NCI-H146 treated with DMSO at 0.1 percent for 48 hours (cell line): ENCODE measurements at regions not wholly inside any gene's neighbourhood (a gene's known extent, or its start where the extent isn't known, plus 50 kb on each side); places are given as distances from the start of the nearest gene placed in this dataset.
"Not testable (repeated sequence)": the region's sequence is repeated elsewhere in the genome, so short reads cannot be mapped to it uniquely, and the experiment has no call there.

Experiments
- DNase-seq: peaks from one replicate; lab custom pipeline; 2025; ENCODE audit not compliant: unreplicated experiment; lab: John Stamatoyannopoulos, UW

DNA sequence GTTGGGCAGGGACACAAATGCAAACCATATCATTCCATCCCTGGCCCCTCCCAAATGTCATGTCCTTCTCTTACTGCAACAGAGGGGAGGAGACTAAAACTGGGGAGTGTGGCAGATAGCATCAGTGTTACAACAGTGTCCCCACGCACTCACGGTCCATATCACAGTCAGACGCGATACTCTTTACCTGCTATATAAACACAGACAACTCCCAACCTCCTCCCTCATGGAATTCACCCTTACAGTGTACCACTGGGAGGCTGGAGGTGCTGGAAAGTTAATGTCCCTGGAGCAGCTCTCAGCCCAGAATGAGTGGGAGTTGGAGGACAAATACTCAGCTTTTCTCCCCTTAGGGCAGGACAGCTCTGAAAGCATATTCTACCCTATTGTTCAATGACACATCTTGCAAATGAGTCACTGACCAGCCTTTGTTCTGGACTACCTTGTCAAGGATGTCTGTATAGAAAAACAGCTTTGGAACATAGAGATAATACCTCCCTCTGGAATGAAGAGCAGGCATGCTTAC lies 445.9 kb downstream of the SETD4 start:
- peak; percentile 29 for DNase-seq

DNA sequence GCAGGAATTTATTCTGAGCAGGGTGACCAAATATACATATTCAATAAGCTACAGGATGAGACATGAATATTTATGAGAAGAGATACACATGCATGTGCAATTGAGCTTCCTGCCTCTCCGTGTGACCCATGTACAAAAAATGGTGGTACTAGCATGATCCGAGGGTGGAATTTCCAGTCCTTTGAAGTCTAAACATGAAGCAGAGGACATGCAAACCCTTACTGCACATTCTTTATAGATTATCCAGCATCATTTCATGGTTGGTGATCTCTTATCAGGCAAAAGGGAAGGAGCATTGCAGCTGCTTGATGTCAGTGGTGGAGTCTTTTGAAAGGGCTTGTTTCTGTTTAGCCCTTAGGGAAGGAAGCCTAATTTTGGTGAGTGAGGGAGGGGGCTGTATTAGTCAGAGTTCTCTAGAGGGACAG lies 448.6 kb downstream of the SETD4 start:
- DNase-seq: no peak

DNA sequence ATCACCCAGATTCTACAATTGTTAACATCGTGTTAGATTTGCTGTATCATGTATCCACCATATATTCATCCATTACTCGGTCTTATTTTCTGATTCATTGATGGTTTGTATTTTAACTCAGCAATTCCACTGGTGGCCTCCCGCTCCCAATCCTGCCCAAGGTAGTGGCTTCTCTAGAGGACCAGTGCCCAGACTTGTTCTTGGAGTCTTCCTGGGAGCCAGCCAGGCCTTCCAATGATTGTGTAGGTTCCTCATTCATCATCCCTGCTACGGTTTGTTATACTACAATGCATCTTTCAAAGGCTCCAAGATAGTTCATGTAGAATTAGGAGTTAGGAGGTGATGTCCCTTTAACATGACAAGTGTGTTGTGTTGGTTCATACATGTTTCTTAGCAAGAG lies 451.1 kb downstream of the SETD4 start:
- no peak for DNase-seq

DNA sequence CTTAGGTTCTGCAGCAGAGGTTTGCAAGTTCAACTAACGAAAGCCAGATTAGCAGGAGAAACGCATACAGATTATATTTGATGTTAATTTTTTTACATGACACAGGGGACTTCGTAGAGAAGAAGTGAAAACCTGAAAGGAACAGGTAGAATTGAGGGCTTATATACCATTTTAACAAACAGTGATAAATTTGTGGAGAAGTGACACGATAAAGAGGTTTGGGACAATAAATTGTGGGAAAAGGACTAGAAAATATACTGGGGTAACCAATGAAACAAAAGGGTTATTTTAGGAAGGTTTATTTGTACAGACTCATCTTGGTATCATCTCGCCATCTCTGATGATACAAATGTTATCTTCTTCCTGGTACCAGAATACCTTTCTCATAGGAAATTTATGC lies 452.9 kb downstream of the SETD4 start:
- DNase-seq: no peak

DNA sequence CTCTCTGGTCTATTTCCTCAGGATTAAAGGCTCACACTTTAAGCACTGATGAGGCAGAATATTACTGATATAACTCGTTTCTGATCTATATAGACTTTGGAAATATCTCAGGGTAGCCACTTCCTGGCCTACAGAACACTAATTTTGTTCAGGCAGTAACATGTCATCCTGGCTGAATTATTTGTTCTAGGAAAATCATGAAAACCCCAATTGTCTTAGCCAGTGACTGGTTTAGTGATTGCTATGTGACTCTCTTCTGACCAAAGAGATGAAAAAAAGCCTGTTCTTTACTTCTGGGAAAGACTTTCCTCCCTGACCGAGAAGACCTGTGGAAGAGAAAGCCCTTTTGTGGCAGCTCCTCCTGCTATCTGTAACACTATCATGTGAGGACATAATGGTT lies 453.7 kb downstream of the SETD4 start:
- no peak for DNase-seq

DNA sequence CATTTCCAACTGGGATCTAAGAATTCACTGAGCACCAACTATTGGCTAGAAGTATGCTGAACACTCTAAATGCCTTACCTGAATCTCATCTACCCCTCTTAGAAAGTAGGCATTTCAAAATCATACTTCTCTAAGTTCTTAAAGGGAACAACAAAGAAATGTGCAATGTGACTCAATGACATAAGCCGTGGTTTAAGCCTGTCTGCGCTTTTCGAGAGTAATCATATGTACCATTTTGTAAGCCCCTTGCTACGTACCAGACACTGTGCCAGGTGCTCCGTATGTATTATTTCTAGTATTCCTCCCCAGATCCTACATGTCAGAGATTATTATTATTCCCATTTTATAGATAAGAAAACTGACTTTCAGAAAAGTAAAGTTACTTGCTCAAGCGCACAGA lies 454.2 kb downstream of the SETD4 start:
- no peak for DNase-seq

DNA sequence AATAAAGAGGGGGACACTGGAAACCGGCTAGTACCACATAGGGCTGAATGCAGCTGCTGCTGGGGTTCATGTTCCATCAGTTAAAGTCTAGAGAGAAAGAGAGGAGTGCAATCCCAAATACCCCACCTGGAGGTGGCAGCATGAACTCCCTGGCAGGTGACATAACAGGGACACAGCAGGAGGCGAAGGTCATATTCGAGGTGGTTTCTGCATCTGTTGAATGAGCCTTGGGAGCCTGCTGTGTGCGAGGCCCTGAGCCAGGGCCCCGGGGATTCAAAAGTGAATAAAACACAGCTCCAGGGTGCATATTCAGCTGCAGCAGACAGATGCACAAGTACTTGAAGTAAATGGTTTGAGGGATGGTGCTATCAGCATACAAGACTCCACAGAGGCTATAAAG lies 456.8 kb downstream of the SETD4 start:
- peak; percentile 90 for DNase-seq

DNA sequence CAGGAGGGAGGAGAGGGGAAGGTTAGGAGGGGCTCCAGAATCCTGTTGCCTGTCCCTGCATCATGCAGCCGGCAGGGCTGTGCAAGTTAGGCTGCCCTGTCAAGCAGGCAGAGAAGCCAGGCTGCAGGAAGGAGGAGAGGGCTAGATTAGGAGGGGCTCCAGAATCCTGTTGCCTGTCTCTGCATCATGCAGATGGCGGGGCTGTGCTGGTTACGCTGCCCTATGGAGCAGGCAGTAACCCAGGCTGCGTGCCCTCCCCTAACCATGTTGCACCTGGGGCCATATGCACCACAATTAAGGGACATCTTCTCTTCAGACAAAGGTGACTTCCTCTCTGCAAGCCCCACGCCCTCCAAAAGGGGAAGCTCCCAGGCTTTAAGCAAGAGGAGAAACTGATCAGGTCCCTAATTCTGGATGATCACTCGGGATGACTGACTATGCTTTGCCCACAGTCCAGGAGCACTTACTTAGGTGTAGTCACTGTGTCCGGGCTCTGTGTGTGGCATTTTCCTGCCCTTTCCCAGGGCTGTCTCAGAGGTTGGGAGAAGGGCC lies 457.4 kb downstream of the SETD4 start:
- DNase-seq: peak; percentile 23

DNA sequence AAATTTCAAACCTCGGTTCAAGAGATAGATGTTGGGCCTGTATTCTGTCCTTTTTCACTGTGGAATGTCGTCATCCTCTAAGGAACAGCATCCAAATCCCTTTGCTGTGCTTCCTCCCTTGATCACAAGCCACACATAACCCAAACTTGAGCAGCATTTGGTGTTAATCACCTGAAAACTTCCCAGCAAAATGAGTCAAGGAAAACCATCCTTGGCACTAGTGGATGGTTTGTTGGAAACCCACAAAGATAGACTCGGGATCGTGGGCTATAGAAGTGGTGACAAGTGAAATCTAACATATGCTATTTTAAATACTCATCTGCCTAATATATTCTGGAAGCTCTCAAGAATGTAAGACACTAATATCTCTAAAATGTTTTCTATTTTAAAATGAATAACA lies 459.1 kb downstream of the SETD4 start:
- DNase-seq: no peak

DNA sequence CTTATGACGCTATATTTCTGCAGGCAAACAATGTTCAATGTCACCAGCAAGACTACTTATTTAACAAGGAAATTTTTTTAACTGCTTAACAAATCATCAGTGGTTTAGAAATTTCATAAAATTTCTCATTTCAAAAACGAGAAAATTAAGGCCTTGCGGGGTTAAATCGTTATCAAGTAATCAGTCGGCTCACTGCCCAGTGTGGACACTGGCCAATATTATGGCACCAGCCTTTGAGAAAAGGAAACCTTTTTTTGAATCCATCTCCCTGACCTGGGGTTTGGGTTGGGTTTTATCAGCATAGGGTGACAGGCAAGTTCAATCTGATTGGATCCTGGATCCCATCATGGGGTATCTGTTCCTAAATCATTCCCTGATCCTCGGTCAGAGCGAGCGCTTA lies 461.2 kb downstream of the SETD4 start:
- peak; percentile 3 for DNase-seq

DNA sequence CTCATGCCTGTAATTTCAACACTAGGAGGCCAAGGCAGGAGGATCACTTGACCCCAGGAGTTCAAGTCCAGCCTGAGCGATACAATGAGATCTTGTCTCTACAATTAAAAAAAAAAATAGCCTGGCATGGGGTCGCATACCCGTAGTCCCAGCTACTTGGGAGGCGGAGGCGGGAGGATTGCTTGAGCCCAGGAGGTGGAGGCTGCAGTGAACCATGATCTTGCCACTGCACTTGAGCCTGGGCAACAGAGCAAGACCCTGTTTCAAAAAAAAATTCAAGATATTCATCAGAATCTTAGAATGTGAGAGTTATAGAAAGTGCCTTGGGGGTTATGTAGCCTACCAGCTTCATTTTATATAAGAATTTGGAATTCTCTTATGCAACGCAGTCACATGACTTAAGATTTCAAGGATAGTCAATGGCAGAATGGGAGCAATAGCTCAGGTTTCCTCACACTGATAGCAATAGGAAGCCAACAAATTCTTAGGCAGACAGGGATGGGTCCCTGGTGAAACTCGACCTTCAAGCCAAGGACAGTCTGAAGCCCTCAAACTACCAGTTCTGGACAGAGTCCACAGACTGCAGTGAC lies 462.5 kb downstream of the SETD4 start:
- no peak for DNase-seq

DNA sequence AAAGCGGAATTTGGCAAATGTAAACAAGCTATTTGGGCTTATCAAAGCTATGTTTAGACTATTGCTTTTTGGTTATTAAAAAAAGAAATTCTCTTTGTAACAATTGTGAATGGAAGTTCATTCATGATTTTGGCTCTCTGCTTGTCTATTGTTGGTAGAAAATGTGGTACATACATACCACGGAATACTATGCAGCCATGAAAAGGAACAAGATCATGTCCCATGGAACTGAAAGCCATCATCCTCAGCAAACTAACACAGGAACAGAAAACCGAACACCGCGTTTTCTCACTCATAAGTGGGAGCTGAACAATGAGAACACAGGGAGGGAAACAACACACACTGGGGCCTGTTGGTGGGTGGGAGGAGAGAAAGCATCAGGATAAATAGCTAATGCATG lies 465.4 kb downstream of the SETD4 start:
- no peak for DNase-seq

DNA sequence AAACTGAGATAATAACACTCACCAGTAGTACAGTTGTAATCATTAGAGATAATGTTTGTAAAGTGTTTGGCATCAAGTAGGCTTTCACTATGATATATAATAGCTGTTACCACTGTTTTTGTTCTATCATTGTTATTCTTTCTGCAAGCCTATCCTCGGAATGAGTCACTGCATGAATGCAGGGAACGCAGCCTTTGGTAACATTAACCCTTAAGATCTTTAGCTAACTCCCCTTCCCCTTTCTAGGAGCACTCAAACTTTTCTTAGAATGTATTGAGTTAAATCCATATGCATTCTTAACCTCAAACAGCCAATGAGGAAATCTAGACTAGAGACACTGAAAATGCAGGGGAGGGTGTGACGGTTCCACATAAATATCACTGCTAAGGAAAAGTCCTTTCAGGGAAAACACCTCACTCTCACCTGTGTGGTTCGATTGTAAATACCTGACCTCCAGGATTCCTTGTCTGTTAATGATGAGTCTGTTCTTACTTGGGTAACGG lies 467.3 kb downstream of the SETD4 start:
- no peak for DNase-seq

DNA sequence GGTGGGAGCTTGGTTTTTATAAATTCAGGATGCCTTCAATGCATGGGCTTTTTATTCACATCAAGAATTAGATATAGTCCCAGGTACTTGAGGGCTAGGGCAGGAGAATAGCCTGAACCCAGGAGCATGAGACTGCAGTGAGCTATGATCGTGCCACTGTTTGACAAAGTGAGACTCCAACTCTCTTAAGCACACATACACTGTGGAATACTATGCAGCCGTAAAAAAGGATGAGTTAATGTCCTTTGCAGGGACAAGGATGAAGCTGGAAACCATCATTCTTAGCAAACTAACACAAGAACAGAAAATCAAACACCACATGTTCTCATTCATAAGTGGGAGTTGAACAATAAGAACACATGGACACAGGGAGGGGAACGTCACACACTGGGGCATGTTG lies 470.0 kb downstream of the SETD4 start:
- DNase-seq: not testable (repeated sequence)

DNA sequence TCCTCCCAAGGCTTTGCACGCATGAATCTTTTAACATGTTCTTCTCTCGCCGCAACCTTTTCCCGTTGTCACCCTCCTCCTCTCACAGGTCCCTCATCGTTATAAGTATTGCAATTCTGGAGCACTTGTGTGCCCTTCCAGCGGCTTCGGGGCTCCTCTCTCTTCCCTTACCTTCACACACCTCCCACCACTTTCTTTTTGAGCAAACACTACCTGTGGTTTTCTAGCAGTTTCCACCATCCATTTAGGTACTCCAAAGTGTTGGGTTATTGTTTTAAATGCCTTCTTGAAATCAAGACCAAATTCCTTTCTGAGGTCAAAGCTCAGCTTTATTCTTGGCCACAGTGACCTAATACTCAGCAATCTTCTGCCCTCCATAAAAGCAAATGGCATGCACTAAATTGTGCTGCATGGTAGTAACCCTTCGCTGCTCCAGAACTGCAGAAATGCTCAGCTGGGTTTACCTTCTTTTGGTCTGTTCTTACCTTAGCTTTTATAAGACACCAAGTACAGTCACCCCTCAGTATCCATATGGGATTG lies 472.4 kb downstream of the SETD4 start:
- no peak for DNase-seq

DNA sequence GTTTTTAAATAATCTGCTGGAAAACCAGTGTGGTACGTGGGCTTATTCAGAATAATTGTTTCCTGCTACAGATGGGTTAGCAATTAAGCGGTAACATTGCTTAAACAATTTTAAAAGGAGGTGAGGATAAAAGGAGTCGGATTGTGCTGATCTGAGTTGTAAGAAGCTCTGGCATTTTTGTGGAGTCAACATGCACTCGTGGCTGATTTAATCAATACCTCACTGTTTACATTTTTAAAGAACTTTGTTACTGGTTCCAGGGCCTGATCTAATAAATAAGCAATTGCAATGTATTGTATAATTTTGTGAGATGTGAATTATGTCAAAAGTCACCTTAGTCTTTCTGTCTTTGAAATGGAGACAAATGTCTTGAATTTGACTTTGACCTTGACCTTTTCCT lies 474.0 kb downstream of the SETD4 start:
- peak; percentile 4 for DNase-seq

DNA sequence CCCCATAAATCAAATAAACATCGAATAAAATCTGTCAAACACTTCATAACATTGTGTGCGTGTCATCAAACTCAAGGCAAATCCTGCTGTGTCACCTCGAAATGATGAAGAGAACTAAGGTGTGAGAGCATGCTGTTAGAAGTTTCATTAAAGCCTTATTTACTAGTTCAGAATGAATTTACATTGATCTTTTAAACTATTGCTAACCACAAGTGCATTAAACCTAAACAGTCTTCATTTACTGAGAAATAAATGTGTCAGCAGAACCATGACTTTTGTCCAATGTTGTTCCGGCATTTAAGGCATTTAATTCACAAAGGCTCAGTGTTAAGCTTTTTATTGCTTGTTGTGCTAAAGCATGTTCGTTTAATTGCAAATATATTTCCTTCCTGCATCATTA lies 474.4 kb downstream of the SETD4 start:
- no peak for DNase-seq

DNA sequence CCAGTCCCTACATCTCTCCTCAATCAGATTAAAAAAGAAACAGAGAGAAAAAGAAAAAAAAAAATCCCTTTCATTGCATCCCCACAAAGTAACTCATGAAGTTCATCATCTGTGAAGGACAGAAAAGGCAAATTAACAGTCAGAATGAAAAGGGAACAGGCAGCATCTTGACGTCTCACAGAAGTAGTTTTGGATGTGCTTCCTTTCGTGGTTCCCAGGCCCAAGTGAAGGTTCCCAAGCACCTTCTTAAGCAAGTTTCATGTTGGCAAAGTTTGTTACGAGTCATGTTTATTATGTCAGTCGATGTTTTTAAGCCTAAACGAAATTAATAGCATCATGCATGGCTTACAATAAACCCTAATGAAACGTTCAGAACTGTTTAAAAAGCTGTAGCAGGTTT lies 475.2 kb downstream of the SETD4 start:
- DNase-seq: no peak

DNA sequence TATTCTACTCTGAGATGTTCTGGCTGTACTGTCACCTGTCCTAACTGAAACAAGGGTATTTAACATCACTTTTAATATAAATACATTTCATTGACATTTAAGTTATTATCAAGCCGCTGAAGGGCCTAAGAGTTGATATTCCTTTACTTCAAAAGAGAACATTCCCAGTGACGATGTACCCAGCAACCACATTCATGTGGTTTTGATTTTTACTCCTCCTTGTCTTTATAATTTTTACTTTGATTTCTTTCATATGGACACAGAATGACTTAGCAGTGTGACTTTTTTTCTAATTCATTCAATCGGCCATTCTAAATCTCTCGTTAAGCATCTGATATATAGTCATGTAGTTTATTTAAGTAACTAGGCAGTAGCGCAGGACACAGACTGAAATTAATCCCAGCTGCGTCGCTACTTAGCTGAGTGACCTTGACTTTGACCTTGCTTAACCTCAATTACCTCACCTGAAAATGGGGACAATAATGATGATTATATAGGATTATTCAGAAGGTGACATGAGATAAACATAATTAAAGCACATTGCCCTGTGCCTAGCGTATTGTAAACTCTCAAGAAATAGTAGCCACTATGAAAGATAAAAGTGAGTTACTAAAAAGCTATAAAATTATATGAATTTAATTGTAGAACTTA lies 476.6 kb downstream of the SETD4 start:
- DNase-seq: no peak

DNA sequence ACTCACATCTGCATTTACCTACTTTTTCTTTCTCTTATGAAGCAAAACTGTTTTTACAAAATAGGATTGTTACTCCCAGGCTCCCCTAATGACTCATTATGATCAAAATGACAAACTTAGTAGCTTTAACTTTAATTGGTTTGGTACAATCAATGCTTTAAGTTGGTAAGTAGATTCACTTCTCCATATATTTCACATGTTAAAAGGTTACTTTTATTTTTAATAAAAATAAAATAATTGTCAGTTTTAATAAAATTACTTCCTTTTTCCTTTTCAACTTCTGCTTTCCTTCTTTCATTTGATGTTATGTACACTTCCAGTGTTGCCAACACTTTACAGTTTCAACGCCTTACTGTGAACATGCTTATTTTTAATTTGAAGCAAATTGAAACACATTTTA lies 477.6 kb downstream of the SETD4 start:
- no peak for DNase-seq

DNA sequence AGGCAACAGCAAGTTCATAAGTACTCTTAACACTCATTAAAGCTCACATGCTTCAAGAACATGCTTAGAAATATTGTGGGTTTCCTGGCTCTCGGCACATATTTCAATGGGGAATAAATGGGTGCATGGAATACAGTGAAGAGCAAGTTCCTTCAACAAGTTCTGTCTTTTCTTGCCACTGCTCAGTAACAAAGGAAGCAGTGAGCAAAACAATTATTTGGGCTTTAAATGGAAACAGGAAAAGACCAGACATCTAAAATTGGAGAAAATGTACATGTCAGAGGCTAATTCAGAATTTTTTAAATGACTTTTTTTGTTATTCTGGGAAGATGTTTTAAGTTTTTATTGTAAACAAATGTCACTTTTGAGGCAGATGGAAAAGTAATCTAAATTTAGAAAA lies 478.7 kb downstream of the SETD4 start:
- no peak for DNase-seq
